MM.1S (cell line): ENCODE measurements at regions not wholly inside any gene's neighbourhood (a gene's known extent, or its start where the extent isn't known, plus 50 kb on each side); places are given as distances from the start of the nearest gene placed in this dataset.

ENCODE experiments used
- DNase-seq: peaks from one replicate; pipeline ENCODE4 v3.0.0-alpha.2; 2015
- H2AFZ ChIP-seq: fragments of 300-600 bp; sonication (generic); 2 replicates; pipeline ENCODE4 v1.6.0; 2016; ENCODE audit warnings: antibody characterized with exemption, low read length
- H3F3A ChIP-seq: fragments of 300-600 bp; sonication (generic); 2 replicates; pipeline ENCODE4 v1.6.1; 2016; ENCODE audit warnings: mild to moderate bottlenecking, antibody characterized with exemption, low read length, moderate library complexity, mixed read lengths; ENCODE audit not compliant: insufficient read depth
- H3K27ac ChIP-seq: fragments of 300-600 bp; sonication (generic); 2 replicates; pipeline ENCODE4 v1.5.1; 2016; ENCODE audit warnings: mild to moderate bottlenecking, low read length
- H3K27me3 ChIP-seq: fragments of 300-600 bp; sonication (generic); replicated peaks from 2 replicates; pipeline ENCODE4 v1.6.0; 2016; ENCODE audit warnings: low read length; ENCODE audit not compliant: insufficient read depth
- H3K36me3 ChIP-seq: fragments of 300-600 bp; sonication (generic); replicated peaks from 2 replicates; pipeline ENCODE4 v1.6.1; 2016; ENCODE audit warnings: mild to moderate bottlenecking, low read length, mixed read lengths; ENCODE audit not compliant: insufficient read depth
- H3K4me1 ChIP-seq: fragments of 300-600 bp; sonication (generic); 2 replicates; pipeline ENCODE4 v1.6.1; 2016; ENCODE audit warnings: low read length, mixed read lengths
- H3K4me2 ChIP-seq: fragments of 300-600 bp; sonication (generic); 2 replicates; pipeline ENCODE4 v1.6.0; 2016; ENCODE audit warnings: low read depth, low read length
- H3K4me3 ChIP-seq: fragments of 300-600 bp; sonication (generic); 2 replicates; pipeline ENCODE4 v1.5.1; 2016; ENCODE audit warnings: low read length, mixed read lengths
- H3K79me2 ChIP-seq: fragments of 300-600 bp; sonication (generic); 2 replicates; pipeline ENCODE4 v1.6.1; 2016; ENCODE audit warnings: mixed run types, low read length, mixed read lengths
- H3K9ac ChIP-seq: fragments of 300-600 bp; sonication (generic); 2 replicates; pipeline ENCODE4 v1.6.1; 2016; ENCODE audit warnings: low read length, mixed read lengths
- H3K9me2 ChIP-seq: fragments of 300-600 bp; sonication (generic); replicated peaks from 2 replicates; pipeline ENCODE4 v1.6.1; 2016; ENCODE audit warnings: mild to moderate bottlenecking, low read length, mixed read lengths; ENCODE audit not compliant: insufficient read depth
- H3K9me3 ChIP-seq: fragments of 300-600 bp; sonication (generic); replicated peaks from 2 replicates; pipeline ENCODE4 v1.6.1; 2016; ENCODE audit warnings: mild to moderate bottlenecking, low read length, mixed read lengths; ENCODE audit not compliant: insufficient read depth
- H4K20me1 ChIP-seq: fragments of 300-600 bp; sonication (generic); 2 replicates; pipeline ENCODE4 v1.6.1; 2016; ENCODE audit warnings: mild to moderate bottlenecking, low read length, moderate library complexity, mixed read lengths; ENCODE audit not compliant: insufficient read depth
- CTCF ChIP-seq: fragments of 300-600 bp; sonication (generic); IDR thresholded peaks from 2 replicates; pipeline ENCODE4 v1.5.1; 2016; ENCODE audit warnings: antibody characterized with exemption, low read length, mixed read lengths
- EZH2 ChIP-seq: fragments of 300-600 bp; sonication (generic); optimal IDR thresholded peaks from 2 replicates; pipeline ENCODE3; 2017; ENCODE audit warnings: low read depth, mild to moderate bottlenecking, antibody characterized with exemption, low read length, mixed read lengths
- EZH2phosphoT487 ChIP-seq: fragments of 300-600 bp; sonication (generic); IDR thresholded peaks from 2 replicates; pipeline ENCODE4 v1.6.1; 2018; ENCODE audit warnings: antibody characterized with exemption, low read length

- no peaks in the 10 kb centered on the region for H4K20me1 ChIP-seq
- no peak overlapping the region for H3K4me3 ChIP-seq
- H3K4me2 ChIP-seq: no peak overlapping the region
- no peaks in the 10 kb centered on the region for H3K27me3 ChIP-seq
- no peaks in the 10 kb centered on the region for H3K9me3 ChIP-seq
- no peaks in the 10 kb centered on the region for H3K4me1 ChIP-seq
- DNase-seq: no peak
- H3K9me2 ChIP-seq: no peaks in the 10 kb centered on the region
- no peak overlapping the region for H2AFZ ChIP-seq
- no peak for TF ChIP-seq EZH2
- TF ChIP-seq EZH2phosphoT487: no peak
- TF ChIP-seq CTCF: no peak
- H3K27ac ChIP-seq: no peak overlapping the region
- H3K36me3 ChIP-seq: no peaks in the 10 kb centered on the region
- no peak overlapping the region for H3K9ac ChIP-seq
- H3K79me2 ChIP-seq: no peaks in the 10 kb centered on the region
- H3F3A ChIP-seq: no peaks in the 10 kb centered on the region
Measured at GRCh38 chr5:68419637-68420452, 204.3 kb downstream of the PIK3R1 start.

GRCh38 chr5:68420476-68421344, 205.2 kb downstream of the PIK3R1 start:
- DNase-seq: no peak
- Histone ChIP-seq H3K9me3 (no peaks in the 10 kb centered on the region), H3F3A (no peaks in the 10 kb centered on the region), H3K36me3 (no peaks in the 10 kb centered on the region), H3K4me1 (0 out of 2 replicates have a peak, but pooled peaks cover 4% of the 10 kb centered on the region), H3K79me2 (no peaks in the 10 kb centered on the region), H2AFZ (no peak overlapping the region), H3K4me2 (no peak overlapping the region), H4K20me1 (no peaks in the 10 kb centered on the region), H3K9ac (no peak overlapping the region), H3K27ac (no peak overlapping the region), H3K27me3 (no peaks in the 10 kb centered on the region), H3K9me2 (no peaks in the 10 kb centered on the region), H3K4me3 (no peak overlapping the region)
- TF ChIP-seq EZH2phosphoT487: no peak
- TF ChIP-seq CTCF: no peak
- no peak for TF ChIP-seq EZH2

- H3K4me3 ChIP-seq: no peak overlapping the region
- H3K36me3 ChIP-seq: no peaks in the 10 kb centered on the region
- H3K9me3 ChIP-seq: no peaks in the 10 kb centered on the region
- no peak overlapping the region for H3K27ac ChIP-seq
- no peaks in the 10 kb centered on the region for H3K9me2 ChIP-seq
- 0 out of 2 replicates have a peak, but pooled peaks cover 4% of the 10 kb centered on the region for H3K4me1 ChIP-seq
- no peak overlapping the region for H3K4me2 ChIP-seq
- no peaks in the 10 kb centered on the region for H3K79me2 ChIP-seq
- no peaks in the 10 kb centered on the region for H4K20me1 ChIP-seq
- no peaks in the 10 kb centered on the region for H3F3A ChIP-seq
- no peak overlapping the region for H2AFZ ChIP-seq
- no peak for DNase-seq
- TF ChIP-seq EZH2phosphoT487: no peak
- no peak for TF ChIP-seq CTCF
- no peak for TF ChIP-seq EZH2
- no peak overlapping the region for H3K9ac ChIP-seq
- no peaks in the 10 kb centered on the region for H3K27me3 ChIP-seq
Measured at GRCh38 chr5:68421485-68422220, 206.1 kb downstream of the PIK3R1 start.
